B cell (primary cell): ENCODE measurements at regions not wholly inside any gene's neighbourhood (a gene's known extent, or its start where the extent isn't known, plus 50 kb on each side); places are given as distances from the start of the nearest gene placed in this dataset.

Experiments
- ATAC-seq: fragments of 200-7000 bp; cut with Tn5 transposase; one replicate; pipeline ENCODE4 v1.10.0; 2021; ENCODE audit warnings: low read depth, mild to moderate bottlenecking, moderate number of reproducible peaks, moderate library complexity
- CTCF ChIA-PET: fragments of 350-600 bp; sonication (Branson Sonifier 250); formaldehyde crosslinking; loops from one replicate; lab custom pipeline; 2021; ENCODE audit warnings: antibody characterized with exemption, inconsistent platforms; lab: Charles Lee
- POLR2A ChIA-PET: fragments of 350-600 bp; sonication (Branson Sonifier 250); formaldehyde crosslinking; loops from one replicate; lab custom pipeline; 2021; ENCODE audit warnings: antibody characterized with exemption; lab: Charles Lee
- DNase-seq: peaks from one replicate; pipeline ENCODE4 v3.0.0; 2013
- H2AFZ ChIP-seq: 2 replicates; pipeline ENCODE4 v1.6.1; 2012; ENCODE audit warnings: mild to moderate bottlenecking, low read depth, low read length; ENCODE audit not compliant: insufficient read depth, poor library complexity, severe bottlenecking
- H3K27ac ChIP-seq, 2 donors: 1 replicate in 1 of 2; 2 replicates in 1 of 2; pipeline ENCODE4 v1.5.1; 2012 to 2013; ENCODE audit warnings: low read length in 2 of 2, mild to moderate bottlenecking in 2 of 2, moderate library complexity in 1 of 2
- H3K27me3 ChIP-seq, 4 experiments: fragments of 200-600 bp in 1 of 4; sonication (generic) in 1 of 4; replicated peaks in 1 of 4; 1 replicate in 2 of 4; 2 replicates in 2 of 4; pipeline versions ENCODE4 v1.6.1 to v1.7.0; 2013 to 2016; ENCODE audit warnings: low read length in 3 of 4, mild to moderate bottlenecking in 2 of 4, mixed read lengths in 1 of 4, moderate library complexity in 1 of 4; ENCODE audit not compliant: insufficient read depth in 4 of 4, control insufficient read depth in 3 of 4; ENCODE audit errors: control extremely low read depth in 1 of 4
- H3K36me3 ChIP-seq, 2 experiments: replicated peaks in 1 of 2; 1 replicate in 1 of 2; 2 replicates in 1 of 2; pipeline versions ENCODE4 v1.6.1 to v1.7.1; 2013; ENCODE audit warnings: low read length in 1 of 2; ENCODE audit not compliant: insufficient read depth in 2 of 2, control insufficient read depth in 1 of 2; ENCODE audit errors: control extremely low read depth in 1 of 2, extremely low read depth in 1 of 2
- H3K4me1 ChIP-seq, 2 donors: fragments of 200-600 bp in 1 of 2; sonication (generic) in 1 of 2; 1 replicate in 1 of 2; 2 replicates in 1 of 2; pipeline versions ENCODE4 v1.5.1 to v1.6.1; 2013 to 2017; ENCODE audit warnings: low read length in 2 of 2; ENCODE audit not compliant: control insufficient read depth in 2 of 2, insufficient read depth in 2 of 2
- H3K4me2 ChIP-seq: replicated peaks from 2 replicates; pipeline ENCODE3; 2012; ENCODE audit warnings: mild to moderate bottlenecking, low read depth, low read length; ENCODE audit not compliant: poor library complexity, severe bottlenecking
- H3K4me3 ChIP-seq, 5 experiments: fragments of 200-600 bp in 1 of 5; sonication (generic) in 1 of 5; 1 replicate in 3 of 5; 2 replicates in 2 of 5; pipeline versions ENCODE4 v1.5.1 to v1.7.0; 2011 to 2016; ENCODE audit warnings: low read length in 4 of 5, mild to moderate bottlenecking in 4 of 5, low read depth in 2 of 5, control low read depth in 1 of 5, moderate library complexity in 1 of 5; ENCODE audit not compliant: insufficient read depth in 1 of 5; ENCODE audit errors: control extremely low read depth in 1 of 5, extremely low read depth in 1 of 5
- H3K79me2 ChIP-seq: fragments of 200-600 bp; sonication (generic); one replicate; pipeline ENCODE4 v1.6.0; 2016; ENCODE audit warnings: low read length; ENCODE audit not compliant: control insufficient read depth, insufficient read depth
- H3K9ac ChIP-seq: fragments of 200-600 bp; sonication (generic); 2 replicates; pipeline ENCODE4 v1.6.1; 2017; ENCODE audit warnings: mild to moderate bottlenecking, low read length, moderate library complexity
- H3K9me3 ChIP-seq, 3 donors: one replicate each; pipeline versions ENCODE4 v1.6.1 to v1.7.1; 2013; ENCODE audit warnings: low read length in 2 of 3; ENCODE audit not compliant: control insufficient read depth in 2 of 3, insufficient read depth in 1 of 3; ENCODE audit errors: control extremely low read depth in 1 of 3
- H4K20me1 ChIP-seq: 2 replicates; pipeline ENCODE4 v1.6.0; 2012; ENCODE audit warnings: mild to moderate bottlenecking, low read length; ENCODE audit not compliant: insufficient read depth, control insufficient read depth, poor library complexity, severe bottlenecking
- H3K27ac Mint-ChIP-seq: one replicate; pipeline ENCODE4 v1.8.0; 2021; ENCODE audit warnings: mixed read lengths
- H3K27me3 Mint-ChIP-seq: one replicate; pipeline ENCODE4 v1.8.0; 2021; ENCODE audit warnings: mixed read lengths
- H3K4me1 Mint-ChIP-seq: one replicate; pipeline ENCODE4 v1.8.0; 2021; ENCODE audit warnings: mixed read lengths
- H3K4me3 Mint-ChIP-seq: one replicate; pipeline ENCODE4 v1.8.0; 2021; ENCODE audit warnings: mixed read lengths
- H3K9me3 Mint-ChIP-seq: one replicate; pipeline ENCODE4 v1.8.0; 2022; ENCODE audit warnings: mixed read lengths; ENCODE audit not compliant: insufficient read depth
- CTCF ChIP-seq: fragments of 200-600 bp; IDR thresholded peaks from one replicate; pipeline ENCODE4 v1.8.0; 2022; ENCODE audit warnings: antibody characterized with exemption, mild to moderate bottlenecking
- EZH2 ChIP-seq: IDR thresholded peaks from 2 replicates; pipeline ENCODE4 v1.6.1; 2012; ENCODE audit warnings: borderline replicate concordance, low read depth, mild to moderate bottlenecking, moderate library complexity, low read length; ENCODE audit not compliant: insufficient read depth, poor library complexity, severe bottlenecking
- WGBS: methylation state at CpG from one replicate; pipeline ENCODE4 v1.1.5; 2013; ENCODE audit warnings: missing lambda C conversion rate; ENCODE audit not compliant: insufficient coverage; 5-methylcytosine and 5-hydroxymethylcytosine counted together
- intact Hi-C: fragments of 100-400 bp; cut with micrococcal nuclease; formaldehyde crosslinking; loops from one replicate; pipeline ENCODE4 v1.10.0; 2022

DNA sequence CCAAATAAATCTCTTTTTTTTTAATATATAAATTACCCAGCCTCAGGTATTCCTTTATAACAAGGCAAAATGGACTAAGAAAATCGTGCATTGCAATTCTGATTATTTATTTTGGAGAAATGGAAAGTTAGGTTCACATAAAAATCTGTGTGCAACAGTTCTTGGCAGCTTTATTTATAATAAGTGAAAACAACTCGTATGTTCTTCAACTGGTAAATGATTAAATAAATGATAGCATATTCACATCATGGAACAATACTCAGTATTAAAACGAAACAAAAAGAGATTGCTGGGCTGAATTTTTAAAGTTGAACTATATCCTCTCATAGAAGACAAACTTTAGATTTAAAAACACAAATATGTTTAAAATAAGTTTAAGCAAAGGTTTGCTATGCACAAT, 176.3 kb upstream of the ZNF385D start:
- ATAC-seq (no peak), DNase-seq (no peak)
- no CpG with 5 or more reads among the region's 3 CpGs for WGBS
- no peak overlapping the region for H3K27ac ChIP-seq
- no peak overlapping the region for H3K4me3 ChIP-seq
- Mint-ChIP-seq H3K4me1 (no peaks in the 10 kb centered on the region), H3K27me3 (no peaks in the 10 kb centered on the region), H3K4me3 (no peak overlapping the region), H3K27ac (no peak overlapping the region), H3K9me3 (peaks cover 5% of the 10 kb centered on the region)
- no peak overlapping the region for H2AFZ ChIP-seq
- H3K4me1 ChIP-seq: no peaks in the 10 kb centered on the region
- H3K4me2 ChIP-seq: no peak overlapping the region
- H3K79me2 ChIP-seq: no peaks in the 10 kb centered on the region
- ChIA-PET POLR2A (no interaction called here), CTCF (no interaction called here)
- no peaks in the 10 kb centered on the region for H4K20me1 ChIP-seq
- H3K36me3 ChIP-seq: no peaks in the 10 kb centered on the region
- intact Hi-C loops: no loop called here
- no peaks in the 10 kb centered on the region for H3K9me3 ChIP-seq
- no peak overlapping the region for H3K9ac ChIP-seq
- H3K27me3 ChIP-seq: no peaks in the 10 kb centered on the region
- TF ChIP-seq CTCF (no peak), EZH2 (no peak)

DNA sequence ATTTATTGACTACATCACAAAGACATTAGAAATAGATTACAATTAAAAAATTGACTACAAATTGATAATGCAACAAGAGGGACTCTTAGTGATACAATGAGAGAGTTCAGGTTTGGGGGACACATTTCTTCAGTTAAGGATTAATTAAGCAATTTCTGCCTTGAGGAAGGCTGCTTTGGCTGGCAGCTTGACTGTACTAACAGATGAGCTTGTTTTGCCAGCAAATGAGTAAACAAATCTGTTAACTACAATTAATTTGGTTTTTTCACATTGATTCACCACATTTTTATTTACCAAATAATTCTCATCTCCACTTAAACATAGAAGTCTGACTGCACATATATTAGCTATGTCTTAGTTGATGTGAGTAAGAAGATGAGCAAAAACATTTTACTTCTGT, 183.6 kb upstream of the ZNF385D start:
- no peak overlapping the region for H3K4me2 ChIP-seq
- no peak for TF ChIP-seq EZH2
- TF ChIP-seq CTCF: no peak
- no peak overlapping the region for H3K4me3 ChIP-seq
- no peaks in the 10 kb centered on the region for H3K4me1 ChIP-seq
- Mint-ChIP-seq H3K9me3 (peaks cover 7% of the 10 kb centered on the region), H3K4me3 (no peak overlapping the region), H3K27ac (no peak overlapping the region), H3K4me1 (no peaks in the 10 kb centered on the region), H3K27me3 (no peaks in the 10 kb centered on the region)
- ChIA-PET POLR2A (no interaction called here), CTCF (no interaction called here)
- no peaks in the 10 kb centered on the region for H3K36me3 ChIP-seq
- H3K27ac ChIP-seq: no peak overlapping the region
- H2AFZ ChIP-seq: no peak overlapping the region
- H3K79me2 ChIP-seq: no peaks in the 10 kb centered on the region
- no peaks in the 10 kb centered on the region for H3K27me3 ChIP-seq
- ATAC-seq (no peak), DNase-seq (no peak)
- H4K20me1 ChIP-seq: no peaks in the 10 kb centered on the region
- H3K9me3 ChIP-seq: no peaks in the 10 kb centered on the region
- no peak overlapping the region for H3K9ac ChIP-seq
- intact Hi-C loops: no loop called here
